ENCODE measurements at regions not wholly inside any gene's neighbourhood (a gene's known extent, or its start where the extent isn't known, plus 50 kb on each side); places are given as distances from the start of the nearest gene placed in this dataset.

GRCh38 chr6:119541132-119541905 lies 191.8 kb upstream of the MAN1A1 start:
- no peaks in the 10 kb centered on the region for H3K9me3 ChIP-seq (ENCODE audit: insufficient read depth, low read length)
- no peaks in the 10 kb centered on the region for H3K27me3 ChIP-seq (ENCODE audit: low read depth, low read length)
- H3K79me2 ChIP-seq (ENCODE audit: low read length) = no peaks in the 10 kb centered on the region
- no peaks in the 10 kb centered on the region for H4K20me1 ChIP-seq (ENCODE audit: insufficient read depth, low read length)
- TF ChIP-seq EZH2phosphoT487 (IDR thresholded peaks at IDR 0.05; ENCODE audit: low read depth) = no peak
- TF ChIP-seq, protein P1, sequence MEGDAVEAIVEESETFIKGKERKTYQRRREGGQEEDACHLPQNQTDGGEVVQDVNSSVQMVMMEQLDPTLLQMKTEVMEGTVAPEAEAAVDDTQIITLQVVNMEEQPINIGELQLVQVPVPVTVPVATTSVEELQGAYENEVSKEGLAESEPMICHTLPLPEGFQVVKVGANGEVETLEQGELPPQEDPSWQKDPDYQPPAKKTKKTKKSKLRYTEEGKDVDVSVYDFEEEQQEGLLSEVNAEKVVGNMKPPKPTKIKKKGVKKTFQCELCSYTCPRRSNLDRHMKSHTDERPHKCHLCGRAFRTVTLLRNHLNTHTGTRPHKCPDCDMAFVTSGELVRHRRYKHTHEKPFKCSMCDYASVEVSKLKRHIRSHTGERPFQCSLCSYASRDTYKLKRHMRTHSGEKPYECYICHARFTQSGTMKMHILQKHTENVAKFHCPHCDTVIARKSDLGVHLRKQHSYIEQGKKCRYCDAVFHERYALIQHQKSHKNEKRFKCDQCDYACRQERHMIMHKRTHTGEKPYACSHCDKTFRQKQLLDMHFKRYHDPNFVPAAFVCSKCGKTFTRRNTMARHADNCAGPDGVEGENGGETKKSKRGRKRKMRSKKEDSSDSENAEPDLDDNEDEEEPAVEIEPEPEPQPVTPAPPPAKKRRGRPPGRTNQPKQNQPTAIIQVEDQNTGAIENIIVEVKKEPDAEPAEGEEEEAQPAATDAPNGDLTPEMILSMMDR (IDR thresholded peaks at IDR 0.05; ENCODE audit: low read depth, low read length) = no peak
- no peak overlapping the region for H3K27ac ChIP-seq (ENCODE audit: low read length)
- H3K4me1 ChIP-seq (ENCODE audit: low read length) = peaks cover 6% of the 10 kb centered on the region
- no peaks in the 10 kb centered on the region for H3K36me3 ChIP-seq (replicated peaks; ENCODE audit: low read depth, low read length)
- no peak overlapping the region for H2AFZ ChIP-seq (ENCODE audit: low read depth, low read length)
- no peak overlapping the region for H3K4me3 ChIP-seq (ENCODE audit: low read length)
- H3K4me2 ChIP-seq (ENCODE audit: low read length) = no peak overlapping the region
- H3K9ac ChIP-seq (ENCODE audit: low read length) = no peak overlapping the region

DNA sequence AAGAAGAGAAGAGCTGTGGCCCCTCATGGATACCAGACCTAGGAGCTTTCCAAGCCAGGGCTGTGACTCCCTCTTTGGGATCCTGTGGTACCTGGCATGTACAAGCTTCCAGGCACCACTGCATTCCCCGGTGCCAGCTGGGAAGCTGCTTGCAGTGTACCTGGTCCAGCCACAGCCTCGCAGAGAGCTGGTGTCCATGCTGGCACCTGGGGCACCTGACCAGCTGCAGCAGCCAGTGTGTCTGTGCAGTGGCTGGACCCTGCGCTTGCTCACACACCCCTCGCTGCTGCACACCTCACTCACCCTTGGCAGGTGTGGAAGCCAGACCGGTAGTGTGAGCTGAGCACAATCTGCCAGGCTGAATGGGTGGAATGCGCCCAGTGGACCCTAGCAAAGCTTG lies 190.9 kb upstream of the MAN1A1 start:
- Histone ChIP-seq H3K36me3 (replicated peaks; ENCODE audit: low read depth, low read length) (no peaks in the 10 kb centered on the region), H3K27ac (ENCODE audit: low read length) (no peak overlapping the region), H3K4me3 (ENCODE audit: low read length) (no peak overlapping the region), H2AFZ (ENCODE audit: low read depth, low read length) (no peak overlapping the region), H3K4me1 (ENCODE audit: low read length) (peaks cover 15% of the 10 kb centered on the region), H3K79me2 (ENCODE audit: low read length) (no peaks in the 10 kb centered on the region), H3K9me3 (ENCODE audit: insufficient read depth, low read length) (no peaks in the 10 kb centered on the region), H3K9ac (ENCODE audit: low read length) (no peak overlapping the region), H3K4me2 (ENCODE audit: low read length) (no peak overlapping the region), H3K27me3 (ENCODE audit: low read depth, low read length) (no peaks in the 10 kb centered on the region), H4K20me1 (ENCODE audit: insufficient read depth, low read length) (no peaks in the 10 kb centered on the region)
- TF ChIP-seq, protein P1 (IDR thresholded peaks at IDR 0.05; ENCODE audit: low read depth, low read length) = no peak
- TF ChIP-seq EZH2phosphoT487 (IDR thresholded peaks at IDR 0.05; ENCODE audit: low read depth) = no peak

DNA sequence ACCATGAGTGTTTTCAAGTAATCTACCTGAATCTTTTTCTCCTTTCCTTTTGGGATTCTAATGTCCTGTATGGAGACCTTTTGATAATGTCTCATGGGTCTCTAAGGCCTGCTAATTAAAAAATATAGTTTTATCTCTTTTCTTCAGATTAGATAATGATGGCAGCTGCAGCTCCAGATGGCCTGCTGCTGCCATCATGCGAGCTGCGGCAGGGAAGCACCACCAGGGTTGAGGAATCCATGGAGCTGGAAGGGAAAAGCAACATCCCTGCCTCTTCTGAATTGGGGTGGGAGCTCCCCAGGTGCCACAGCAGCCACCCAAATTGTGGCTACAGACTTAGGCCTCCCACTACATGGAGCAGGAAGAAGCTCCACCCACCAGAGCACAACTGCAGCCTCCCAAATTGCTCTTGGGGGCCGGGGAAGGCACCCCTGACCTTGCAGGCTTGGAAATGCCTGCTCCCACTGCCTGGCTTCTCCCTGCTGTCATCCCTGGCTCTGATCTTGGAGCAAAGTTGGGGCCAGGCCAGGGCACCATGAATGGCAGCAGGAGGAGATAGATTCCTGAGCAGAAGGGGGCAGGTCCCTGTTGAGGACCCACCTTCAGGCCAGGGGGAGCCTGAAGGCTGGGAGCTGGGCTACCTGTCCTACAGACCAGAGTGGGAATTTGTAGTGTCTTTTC lies 189.6 kb upstream of the MAN1A1 start:
- H3K9ac ChIP-seq (ENCODE audit: low read length) = no peak overlapping the region
- H2AFZ ChIP-seq (ENCODE audit: low read depth, low read length) = no peak overlapping the region
- no peaks in the 10 kb centered on the region for H3K79me2 ChIP-seq (ENCODE audit: low read length)
- TF ChIP-seq EZH2phosphoT487 (IDR thresholded peaks at IDR 0.05; ENCODE audit: low read depth) = no peak
- TF ChIP-seq, protein P1 (IDR thresholded peaks at IDR 0.05; ENCODE audit: low read depth, low read length) = no peak
- no peaks in the 10 kb centered on the region for H3K36me3 ChIP-seq (replicated peaks; ENCODE audit: low read depth, low read length)
- H3K4me1 ChIP-seq (ENCODE audit: low read length) = peaks cover 27% of the 10 kb centered on the region
- no peak overlapping the region for H3K4me2 ChIP-seq (ENCODE audit: low read length)
- no peaks in the 10 kb centered on the region for H3K27me3 ChIP-seq (ENCODE audit: low read depth, low read length)
- no peaks in the 10 kb centered on the region for H4K20me1 ChIP-seq (ENCODE audit: insufficient read depth, low read length)
- no peaks in the 10 kb centered on the region for H3K9me3 ChIP-seq (ENCODE audit: insufficient read depth, low read length)
- H3K4me3 ChIP-seq (ENCODE audit: low read length) = no peak overlapping the region
- H3K27ac ChIP-seq (ENCODE audit: low read length) = no peak overlapping the region

- Histone ChIP-seq H3K9ac (ENCODE audit: low read length) (no peak overlapping the region), H3K27me3 (ENCODE audit: low read depth, low read length) (no peaks in the 10 kb centered on the region), H3K27ac (ENCODE audit: low read length) (no peak overlapping the region), H3K4me2 (ENCODE audit: low read length) (peak overlapping the region; percentile 17), H3K36me3 (replicated peaks; ENCODE audit: low read depth, low read length) (no peaks in the 10 kb centered on the region), H2AFZ (ENCODE audit: low read depth, low read length) (peak overlapping the region; percentile 76), H3K79me2 (ENCODE audit: low read length) (no peaks in the 10 kb centered on the region), H3K4me3 (ENCODE audit: low read length) (no peak overlapping the region), H3K9me3 (ENCODE audit: insufficient read depth, low read length) (no peaks in the 10 kb centered on the region), H3K4me1 (ENCODE audit: low read length) (peaks cover 43% of the 10 kb centered on the region), H4K20me1 (ENCODE audit: insufficient read depth, low read length) (no peaks in the 10 kb centered on the region)
- no peak for TF ChIP-seq EZH2phosphoT487 (IDR thresholded peaks at IDR 0.05; ENCODE audit: low read depth)
- TF ChIP-seq, protein P1 (IDR thresholded peaks at IDR 0.05; ENCODE audit: low read depth, low read length) = no peak
Observed at GRCh38 chr6:119536666-119537065, 187.1 kb upstream of the MAN1A1 start.
